ENCODE measurements at regions not wholly inside any gene's neighbourhood (a gene's known extent, or its start where the extent isn't known, plus 50 kb on each side); places are given as distances from the start of the nearest gene placed in this dataset.

DNA sequence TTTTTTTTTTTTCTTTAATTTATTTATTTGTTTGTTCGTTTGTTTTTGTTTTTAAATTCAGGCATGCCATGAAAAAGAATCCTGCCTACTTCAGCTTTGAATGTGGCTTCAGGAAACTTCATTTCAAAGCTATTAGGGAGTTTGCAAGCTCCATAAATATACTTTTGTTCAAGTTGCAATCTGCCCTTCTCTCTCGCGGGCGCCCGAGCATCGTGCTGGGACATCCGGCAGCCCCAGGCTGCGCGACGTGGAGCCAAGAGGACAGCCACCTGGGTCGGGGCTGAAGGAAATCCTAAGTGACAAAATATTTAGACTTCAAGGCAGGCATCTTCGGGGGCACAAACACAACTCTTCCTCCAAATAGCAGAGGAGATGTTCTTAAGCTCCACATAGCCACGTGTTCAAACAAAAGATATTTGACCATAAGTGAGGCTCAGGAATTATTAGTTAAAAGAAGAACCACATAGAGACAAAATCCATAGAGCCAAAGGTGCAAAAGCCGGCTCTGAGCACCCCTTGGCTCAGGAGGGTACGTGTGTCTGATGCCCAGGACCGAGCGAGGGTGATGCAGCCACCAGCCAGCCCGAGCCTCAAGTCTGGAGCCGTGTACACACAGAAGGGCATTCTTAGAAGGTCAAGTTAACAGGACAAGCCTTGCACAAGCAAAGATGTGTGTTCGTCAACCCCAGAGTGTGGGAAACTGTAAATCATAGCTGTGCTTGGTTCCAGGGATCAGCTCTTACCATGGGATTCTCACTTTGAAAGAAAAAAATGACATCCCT lies 256.5 kb upstream of the SALL3 start:
- no peaks in the 10 kb centered on the region for H3K9me3 ChIP-seq (ENCODE audit: low read depth)
- no peak for DNase-seq
- WGBS, 2 experiments (ENCODE audit: low coverage in 1 of 2, low lambda C conversion rate in 2 of 2, missing lambda C conversion rate in 2 of 2): 46 to 51% methylated on average over 20 of the region's 20 CpGs
- no peak overlapping the region for H3K9ac ChIP-seq
- no peaks in the 10 kb centered on the region for H3K79me2 ChIP-seq (ENCODE audit: insufficient read depth)
- H3F3A ChIP-seq (ENCODE audit: insufficient read depth): no peaks in the 10 kb centered on the region
- H3K9me2 ChIP-seq (ENCODE audit: insufficient read depth): no peaks in the 10 kb centered on the region
- no peak overlapping the region for H2AFZ ChIP-seq
- H3K36me3 ChIP-seq (ENCODE audit: low read depth): no peaks in the 10 kb centered on the region
- in situ Hi-C loops (cut with MboI): no loop called here
- TF ChIP-seq EZH2 (IDR thresholded peaks at IDR 0.05; ENCODE audit: insufficient read depth, poor library complexity, severe bottlenecking) (no peak), EZH2phosphoT487 (IDR thresholded peaks at IDR 0.05; ENCODE audit: insufficient read depth, low read depth) (no peak)
- no peak overlapping the region for H3K4me3 ChIP-seq
- no peak overlapping the region for H3K4me2 ChIP-seq (ENCODE audit: unreplicated experiment)
- H3K4me1 ChIP-seq (ENCODE audit: insufficient read depth): no peaks in the 10 kb centered on the region
- H3K27ac ChIP-seq: no peak overlapping the region
- H4K20me1 ChIP-seq (ENCODE audit: insufficient read depth): no peaks in the 10 kb centered on the region
- H3K27me3 ChIP-seq (replicated peaks; ENCODE audit: insufficient read depth): no peaks in the 10 kb centered on the region

DNA sequence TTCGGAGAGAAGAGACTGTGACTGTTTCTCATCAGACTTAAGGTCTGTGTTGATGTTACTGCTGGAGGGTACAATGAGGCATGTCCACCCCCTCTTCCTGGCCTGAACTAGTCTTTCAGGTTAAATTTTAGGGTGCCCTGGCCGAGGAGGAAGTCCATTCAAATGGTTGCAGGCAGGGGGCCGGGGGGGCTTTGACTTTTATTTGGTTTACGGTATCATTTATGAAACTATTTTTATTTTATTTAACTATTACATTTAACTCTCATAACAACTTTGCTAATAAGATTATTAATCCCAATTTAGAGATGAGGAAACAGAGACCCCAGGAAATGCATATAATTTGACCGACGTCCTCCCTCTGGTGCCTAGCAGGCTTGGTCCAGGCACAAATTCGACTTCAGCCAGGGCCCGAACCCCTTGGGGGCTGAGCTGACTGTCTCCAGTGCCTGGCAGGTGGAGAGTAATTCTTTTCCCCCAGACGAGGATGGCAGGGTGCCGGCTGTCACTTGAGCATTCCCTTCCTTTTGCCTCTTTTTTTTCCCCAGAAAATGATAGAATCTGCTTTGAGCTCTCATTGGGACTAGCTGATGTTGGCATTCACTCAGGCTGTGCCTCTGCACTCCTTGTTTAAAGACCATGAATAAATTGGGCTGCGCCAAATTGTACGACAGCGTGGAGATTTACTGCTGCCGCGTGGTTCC lies 255.3 kb upstream of the SALL3 start:
- Histone ChIP-seq H3K4me1 (ENCODE audit: insufficient read depth) (no peaks in the 10 kb centered on the region), H3K9me2 (ENCODE audit: insufficient read depth) (no peaks in the 10 kb centered on the region), H3K27ac (no peak overlapping the region), H3K27me3 (replicated peaks; ENCODE audit: insufficient read depth) (no peaks in the 10 kb centered on the region), H3K9me3 (ENCODE audit: low read depth) (no peaks in the 10 kb centered on the region), H3K4me2 (ENCODE audit: unreplicated experiment) (no peak overlapping the region), H3F3A (ENCODE audit: insufficient read depth) (no peaks in the 10 kb centered on the region), H3K79me2 (ENCODE audit: insufficient read depth) (no peaks in the 10 kb centered on the region), H3K9ac (no peak overlapping the region), H3K4me3 (no peak overlapping the region), H2AFZ (no peak overlapping the region), H3K36me3 (ENCODE audit: low read depth) (no peaks in the 10 kb centered on the region), H4K20me1 (ENCODE audit: insufficient read depth) (no peaks in the 10 kb centered on the region)
- 32 to 37% methylated on average over 15 of the region's 15 CpGs for WGBS, 2 experiments (ENCODE audit: low coverage in 1 of 2, low lambda C conversion rate in 2 of 2, missing lambda C conversion rate in 2 of 2)
- TF ChIP-seq EZH2phosphoT487 (IDR thresholded peaks at IDR 0.05; ENCODE audit: insufficient read depth, low read depth) (no peak), EZH2 (IDR thresholded peaks at IDR 0.05; ENCODE audit: insufficient read depth, poor library complexity, severe bottlenecking) (no peak)
- no peak for DNase-seq
- in situ Hi-C loops (cut with MboI): no loop called here

DNA sequence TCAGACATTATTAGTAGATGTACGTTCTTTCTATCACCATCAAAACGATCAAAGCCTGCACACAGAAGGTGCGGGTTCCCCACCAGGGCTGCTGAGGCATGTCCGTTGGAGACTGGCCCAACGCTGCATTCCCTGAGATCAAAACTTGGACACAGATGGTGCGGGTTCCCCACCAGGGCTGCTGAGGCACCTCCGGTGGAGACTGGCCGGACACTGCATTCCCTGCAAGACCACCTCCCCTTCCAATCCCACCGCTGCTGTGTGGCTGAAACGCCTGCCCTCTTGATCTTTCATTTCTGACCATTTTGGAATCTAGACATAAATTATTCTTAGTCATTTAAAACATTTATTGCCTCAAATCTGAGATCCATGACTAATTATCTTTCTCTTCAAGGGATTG lies 254.2 kb upstream of the SALL3 start:
- no peak overlapping the region for H3K9ac ChIP-seq
- H3K27me3 ChIP-seq (replicated peaks; ENCODE audit: insufficient read depth): no peaks in the 10 kb centered on the region
- H3K9me3 ChIP-seq (ENCODE audit: low read depth): no peaks in the 10 kb centered on the region
- H3K4me1 ChIP-seq (ENCODE audit: insufficient read depth): no peaks in the 10 kb centered on the region
- no peaks in the 10 kb centered on the region for H4K20me1 ChIP-seq (ENCODE audit: insufficient read depth)
- no peak overlapping the region for H3K4me3 ChIP-seq
- no peak overlapping the region for H3K27ac ChIP-seq
- no peaks in the 10 kb centered on the region for H3K36me3 ChIP-seq (ENCODE audit: low read depth)
- no peaks in the 10 kb centered on the region for H3K9me2 ChIP-seq (ENCODE audit: insufficient read depth)
- no peak for TF ChIP-seq EZH2phosphoT487 (IDR thresholded peaks at IDR 0.05; ENCODE audit: insufficient read depth, low read depth)
- no peak for TF ChIP-seq EZH2 (IDR thresholded peaks at IDR 0.05; ENCODE audit: insufficient read depth, poor library complexity, severe bottlenecking)
- H3K4me2 ChIP-seq (ENCODE audit: unreplicated experiment): no peak overlapping the region
- H3F3A ChIP-seq (ENCODE audit: insufficient read depth): no peaks in the 10 kb centered on the region
- DNase-seq: no peak
- in situ Hi-C loops (cut with MboI): no loop called here
- 44 to 47% methylated on average over 10 of the region's 10 CpGs for WGBS, 2 experiments (ENCODE audit: low coverage in 1 of 2, low lambda C conversion rate in 2 of 2, missing lambda C conversion rate in 2 of 2)
- H2AFZ ChIP-seq: no peak overlapping the region
- no peaks in the 10 kb centered on the region for H3K79me2 ChIP-seq (ENCODE audit: insufficient read depth)

DNA sequence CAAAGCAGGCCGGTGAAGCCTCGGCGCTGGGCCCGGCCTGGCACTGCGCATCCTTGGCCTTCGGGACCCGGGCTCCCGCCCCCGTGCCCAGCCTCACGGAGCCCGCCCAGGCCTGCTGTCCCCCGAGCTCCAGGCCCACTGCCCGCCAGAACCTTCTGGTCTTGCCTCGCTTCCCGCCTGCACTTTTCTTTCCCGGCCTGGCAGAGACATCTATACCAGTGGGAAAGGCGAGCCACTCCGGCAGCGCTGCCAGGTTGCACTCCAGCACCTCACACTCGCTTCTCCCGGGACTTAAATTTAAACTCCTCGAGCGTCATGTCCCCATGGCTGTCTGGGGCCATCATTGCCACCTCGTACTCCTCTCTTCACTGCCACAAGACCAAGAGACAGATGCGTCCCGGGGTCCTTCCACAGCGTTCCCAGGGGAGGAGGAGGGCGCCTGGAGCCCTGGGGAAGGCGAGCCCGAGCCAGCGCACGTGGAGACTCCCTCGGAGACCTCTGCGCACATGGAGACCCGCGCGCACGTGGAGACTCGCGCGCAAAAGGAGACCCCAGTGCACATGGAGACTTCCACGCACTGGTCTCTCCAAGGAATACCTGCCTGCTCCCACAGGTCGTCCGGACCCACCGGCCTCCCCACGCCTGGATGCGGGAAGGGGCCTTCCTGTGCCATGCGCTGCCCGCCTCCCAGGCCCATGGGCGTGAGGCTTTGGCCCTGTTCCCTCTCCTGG lies 253.1 kb upstream of the SALL3 start:
- no peak overlapping the region for H2AFZ ChIP-seq

More for the DNA sequence above, 253.1 kb upstream of the SALL3 start:
- Histone ChIP-seq H3K9me2 (ENCODE audit: insufficient read depth) (no peaks in the 10 kb centered on the region), H3K4me2 (ENCODE audit: unreplicated experiment) (no peak overlapping the region), H4K20me1 (ENCODE audit: insufficient read depth) (no peaks in the 10 kb centered on the region), H3K9me3 (ENCODE audit: low read depth) (no peaks in the 10 kb centered on the region), H3K4me1 (ENCODE audit: insufficient read depth) (no peaks in the 10 kb centered on the region), H3K4me3 (no peak overlapping the region), H3K79me2 (ENCODE audit: insufficient read depth) (no peaks in the 10 kb centered on the region), H3F3A (ENCODE audit: insufficient read depth) (no peaks in the 10 kb centered on the region), H3K27ac (no peak overlapping the region), H3K9ac (no peak overlapping the region), H3K27me3 (replicated peaks; ENCODE audit: insufficient read depth) (no peaks in the 10 kb centered on the region), H3K36me3 (ENCODE audit: low read depth) (no peaks in the 10 kb centered on the region)
- no peak for DNase-seq
- no peak for TF ChIP-seq EZH2phosphoT487 (IDR thresholded peaks at IDR 0.05; ENCODE audit: insufficient read depth, low read depth)
- no peak for TF ChIP-seq EZH2 (IDR thresholded peaks at IDR 0.05; ENCODE audit: insufficient read depth, poor library complexity, severe bottlenecking)
- in situ Hi-C loops (cut with MboI): no loop called here
- WGBS, 2 experiments (ENCODE audit: low coverage in 1 of 2, low lambda C conversion rate in 2 of 2, missing lambda C conversion rate in 2 of 2): 64 to 66% methylated on average over 47 to 50 of the region's 50 CpGs
